Stomach (tissue), 8 donors: ENCODE measurements at regions not wholly inside any gene's neighbourhood (a gene's known extent, or its start where the extent isn't known, plus 50 kb on each side); places are given as distances from the start of the nearest gene placed in this dataset.

Source experiments
- DNase-seq, 2 donors: peaks; one replicate each; pipeline versions ENCODE4 v3.0.0 to v3.0.0-alpha.2; 2013 to 2019
- H3K27ac ChIP-seq, 5 donors: fragments of 200-600 bp in 4 of 5; sonication (generic) in 4 of 5; one replicate each; pipeline ENCODE4 v1.5.1; 2013 to 2019; ENCODE audit warnings: mild to moderate bottlenecking in 1 of 5, moderate library complexity in 1 of 5
- H3K27me3 ChIP-seq, 3 donors: fragments of 200-600 bp; sonication (generic); one replicate each; pipeline ENCODE4 v1.5.1; 2017 to 2019; ENCODE audit warnings: mixed run types in 1 of 3
- H3K36me3 ChIP-seq, 4 donors: fragments of 200-600 bp; sonication (generic); 1 replicate in 3 of 4; 2 replicates in 1 of 4; pipeline ENCODE4 v1.5.1; 2016 to 2019
- H3K4me1 ChIP-seq, 4 donors: fragments of 200-600 bp; sonication (generic); one replicate each; pipeline ENCODE4 v1.5.1; 2016 to 2019
- H3K4me3 ChIP-seq, 4 donors: fragments of 200-600 bp; sonication (generic) in 3 of 4; one replicate each; pipeline ENCODE4 v1.5.1; 2016 to 2019; ENCODE audit warnings: mild to moderate bottlenecking in 1 of 4
- H3K9me3 ChIP-seq, 4 donors: fragments of 200-600 bp; sonication (generic); one replicate each; pipeline ENCODE4 v1.5.1; 2016 to 2019
- CTCF ChIP-seq, 7 experiments: fragments of 450-650 bp in 4 of 7; fragments of 200-600 bp in 3 of 7; sonication (generic) in 3 of 7; IDR thresholded peaks; one replicate each; pipeline ENCODE4 v1.5.1; 2016 to 2019; ENCODE audit warnings: antibody characterized with exemption in 7 of 7, control low read depth in 2 of 7, mild to moderate bottlenecking in 1 of 7
- EP300 ChIP-seq: sonication (generic); formaldehyde crosslinking; IDR thresholded peaks from one replicate; pipeline ENCODE4 v1.6.1; 2017; ENCODE audit warnings: antibody characterized with exemption
- POLR2A ChIP-seq, 4 donors: fragments of 450-650 bp; IDR thresholded peaks; one replicate each; pipeline ENCODE4 v1.6.1; 2016; ENCODE audit warnings: antibody characterized with exemption in 4 of 4, control low read depth in 2 of 4, mild to moderate bottlenecking in 1 of 4, moderate library complexity in 1 of 4
- POLR2AphosphoS5 ChIP-seq, 3 donors: sonication (generic); formaldehyde crosslinking; IDR thresholded peaks; one replicate each; pipeline ENCODE4 v1.6.1; 2016; ENCODE audit warnings: antibody characterized with exemption in 3 of 3
- WGBS, 5 donors: extraction: QIAGEN DNeasy Blood & Tissue Kit in 3 of 5; methylation state at CpG; one replicate each; pipeline versions ENCODE4 v1.1.5 to v1.1.7; 2013 to 2018; 5-methylcytosine and 5-hydroxymethylcytosine counted together
- intact Hi-C: fragments of 100-400 bp; cut with DNase I; formaldehyde crosslinking; loops from one replicate; pipeline ENCODE4 v1.15.1; 2023; ENCODE audit warnings: low total_unique reads
- donor health status: healthy with polysubstance abuse.
- donor health status: Bipolar disorder and iron deficiency.
- donor health status: healthy.

DNA sequence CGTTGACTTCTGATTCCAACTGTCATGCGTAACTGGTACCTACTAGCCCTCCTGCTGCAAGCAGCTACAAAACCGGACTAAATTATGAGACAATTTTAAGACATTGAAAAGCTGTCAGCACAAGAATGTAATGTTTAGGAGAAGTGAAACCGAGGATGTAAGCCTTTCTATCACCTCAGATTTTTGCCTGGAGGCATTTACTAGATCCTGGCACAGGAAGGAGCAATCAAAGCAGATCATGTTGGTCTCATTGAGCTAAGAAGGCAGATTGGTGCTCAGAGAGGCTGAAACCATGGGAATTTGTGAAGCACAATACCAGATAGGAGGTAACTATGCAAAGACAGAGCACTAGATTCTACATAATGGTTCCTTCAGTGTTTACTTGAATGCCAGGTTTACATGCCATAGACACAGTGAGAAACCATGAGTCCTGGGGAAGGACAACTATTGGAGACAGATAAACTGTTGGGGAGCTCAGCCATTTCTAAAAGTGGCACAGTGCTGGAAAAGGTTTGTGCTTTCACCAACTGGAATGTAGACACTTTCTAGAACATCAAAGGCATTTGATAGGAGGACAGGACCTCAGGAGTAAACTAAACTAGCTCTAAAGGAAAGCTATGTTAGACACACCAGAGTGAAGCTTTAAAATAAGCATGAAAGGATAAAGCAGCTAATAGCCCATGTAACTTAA, 179.4 kb downstream of the LYPLAL1 start:
- no peaks in the 10 kb centered on the region for H3K36me3 ChIP-seq
- H3K4me3 ChIP-seq: no peak overlapping the region
- WGBS, 5 donors: 77 to 84% (median 80%) methylated on average over 4 of the region's 4 CpGs
- no peak overlapping the region for H3K27ac ChIP-seq
- H3K9me3 ChIP-seq: no peaks in the 10 kb centered on the region
- no peaks in the 10 kb centered on the region for H3K27me3 ChIP-seq
- peaks cover 0 to 5% (median 1%) of the 10 kb centered on the region in 4 donors for H3K4me1 ChIP-seq
- TF ChIP-seq EP300 (no peak), POLR2A (IDR thresholded peaks at IDR 0.05) (no peak), CTCF (IDR thresholded peaks at IDR 0.05) (no peak), POLR2AphosphoS5 (IDR thresholded peaks at IDR 0.05) (no peak)
- DNase-seq: no peak
- intact Hi-C loops: no loop called here

GRCh38 chr1:219350172-219350931, 176.7 kb downstream of the LYPLAL1 start:
- peaks cover 0 to 9% (median 4%) of the 10 kb centered on the region in 4 donors for H3K9me3 ChIP-seq
- H3K4me3 ChIP-seq: no peak overlapping the region
- intact Hi-C loops: no loop called here
- no peaks in the 10 kb centered on the region for H3K27me3 ChIP-seq
- H3K4me1 ChIP-seq: peaks cover 0 to 12% (median 8%) of the 10 kb centered on the region in 4 donors
- no peak overlapping the region for H3K27ac ChIP-seq
- no peaks in the 10 kb centered on the region for H3K36me3 ChIP-seq
- TF ChIP-seq CTCF (IDR thresholded peaks at IDR 0.05): no peak
- TF ChIP-seq POLR2AphosphoS5 (IDR thresholded peaks at IDR 0.05): no peak
- TF ChIP-seq POLR2A (IDR thresholded peaks at IDR 0.05): no peak
- no peak for TF ChIP-seq EP300
- DNase-seq: peak in 1 of 2 donors; percentile 26
- WGBS, 5 donors: 52 to 77% (median 70%) methylated on average over 5 of the region's 5 CpGs

DNA sequence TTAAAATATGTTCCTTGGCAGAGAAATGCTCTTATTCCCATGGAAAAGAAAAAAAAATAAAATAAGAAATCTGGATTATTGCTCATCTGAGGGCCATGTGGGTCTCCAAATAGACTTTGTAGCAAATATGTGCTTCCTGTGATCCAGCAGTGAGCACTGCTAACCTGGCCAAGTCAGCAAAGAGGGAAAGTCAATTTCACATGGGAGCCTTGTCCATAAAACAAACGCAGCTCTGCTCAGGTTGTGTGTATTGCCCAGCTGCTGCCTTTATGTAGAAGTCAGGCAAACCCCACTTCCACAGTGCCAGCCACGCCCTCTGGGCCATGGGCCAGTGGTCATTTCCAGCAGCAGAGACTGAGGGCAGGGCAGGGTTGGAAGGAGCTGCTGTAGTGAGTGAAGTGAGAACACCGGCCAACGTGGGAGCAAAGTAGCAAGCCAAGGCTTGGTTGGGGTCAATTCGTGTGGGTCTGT, 174.3 kb downstream of the LYPLAL1 start:
- DNase-seq: peak; percentile 47 to 57
- H3K4me1 ChIP-seq: peaks cover 0 to 12% (median 8%) of the 10 kb centered on the region in 4 donors
- no peak overlapping the region for H3K27ac ChIP-seq
- TF ChIP-seq CTCF (IDR thresholded peaks at IDR 0.05) (no peak), POLR2A (IDR thresholded peaks at IDR 0.05) (no peak), EP300 (no peak), POLR2AphosphoS5 (IDR thresholded peaks at IDR 0.05) (no peak)
- H3K36me3 ChIP-seq: no peaks in the 10 kb centered on the region
- peaks cover 0 to 10% (median 4%) of the 10 kb centered on the region in 4 donors for H3K9me3 ChIP-seq
- H3K27me3 ChIP-seq: no peaks in the 10 kb centered on the region
- H3K4me3 ChIP-seq: no peak overlapping the region
- intact Hi-C loops: no loop called here
- 19 to 50% (median 23%) methylated on average over 5 of the region's 5 CpGs for WGBS, 5 donors

- peaks cover 0 to 10% (median 4%) of the 10 kb centered on the region in 4 donors for H3K9me3 ChIP-seq
- no peak overlapping the region for H3K4me3 ChIP-seq
- DNase-seq: peak in 1 of 2 donors; percentile 11
- TF ChIP-seq POLR2AphosphoS5 (IDR thresholded peaks at IDR 0.05) (no peak), EP300 (no peak), CTCF (IDR thresholded peaks at IDR 0.05) (no peak), POLR2A (IDR thresholded peaks at IDR 0.05) (no peak)
- no peaks in the 10 kb centered on the region for H3K27me3 ChIP-seq
- WGBS, 5 donors: 86 to 97% (median 94%) methylated on average over 1 of the region's 1 CpG
- intact Hi-C loops: no loop called here
- no peaks in the 10 kb centered on the region for H3K36me3 ChIP-seq
- H3K27ac ChIP-seq: no peak overlapping the region
- H3K4me1 ChIP-seq: peaks cover 0 to 12% (median 8%) of the 10 kb centered on the region in 4 donors
Measured at GRCh38 chr1:219347376-219347775, 173.7 kb downstream of the LYPLAL1 start.
